HFFc6 (cell line): ENCODE measurements at regions not wholly inside any gene's neighbourhood (a gene's known extent, or its start where the extent isn't known, plus 50 kb on each side); places are given as distances from the start of the nearest gene placed in this dataset.

Source experiments
- DNase-seq: peaks from one replicate; pipeline ENCODE4 v3.0.0-alpha.2; 2018
- H3K27ac Mint-ChIP-seq: 2 replicates; pipeline ENCODE4 v1.8.0; 2020; ENCODE audit warnings: mild to moderate bottlenecking, mixed read lengths
- H3K27me3 Mint-ChIP-seq: 2 replicates; pipeline ENCODE4 v1.8.0; 2021; ENCODE audit warnings: mild to moderate bottlenecking, moderate library complexity, mixed read lengths; ENCODE audit not compliant: insufficient read depth
- H3K36me3 Mint-ChIP-seq: 2 replicates; pipeline ENCODE4 v1.8.0; 2021; ENCODE audit warnings: low read depth, mixed read lengths
- H3K4me1 Mint-ChIP-seq: 2 replicates; pipeline ENCODE4 v1.8.0; 2020; ENCODE audit warnings: low read depth, mixed read lengths
- H3K4me3 Mint-ChIP-seq: 2 replicates; pipeline ENCODE4 v1.8.0; 2020; ENCODE audit warnings: mild to moderate bottlenecking, moderate library complexity, mixed read lengths
- H3K9me3 Mint-ChIP-seq: 2 replicates; pipeline ENCODE4 v1.8.0; 2020; ENCODE audit warnings: mild to moderate bottlenecking, mixed read lengths
- TF ChIP-seq, protein P1 (sequence below): fragments of 200-600 bp; sonication (generic); IDR thresholded peaks from 2 replicates; pipeline ENCODE4 v1.5.0; 2021; ENCODE audit warnings: antibody characterized with exemption, mild to moderate bottlenecking

- Mint-ChIP-seq H3K36me3 (no peaks in the 10 kb centered on the region), H3K27ac (no peak overlapping the region), H3K4me3 (no peak overlapping the region), H3K9me3 (peaks cover 11% of the 10 kb centered on the region), H3K27me3 (peaks cover 48% of the 10 kb centered on the region), H3K4me1 (no peaks in the 10 kb centered on the region)
- TF ChIP-seq, protein P1, sequence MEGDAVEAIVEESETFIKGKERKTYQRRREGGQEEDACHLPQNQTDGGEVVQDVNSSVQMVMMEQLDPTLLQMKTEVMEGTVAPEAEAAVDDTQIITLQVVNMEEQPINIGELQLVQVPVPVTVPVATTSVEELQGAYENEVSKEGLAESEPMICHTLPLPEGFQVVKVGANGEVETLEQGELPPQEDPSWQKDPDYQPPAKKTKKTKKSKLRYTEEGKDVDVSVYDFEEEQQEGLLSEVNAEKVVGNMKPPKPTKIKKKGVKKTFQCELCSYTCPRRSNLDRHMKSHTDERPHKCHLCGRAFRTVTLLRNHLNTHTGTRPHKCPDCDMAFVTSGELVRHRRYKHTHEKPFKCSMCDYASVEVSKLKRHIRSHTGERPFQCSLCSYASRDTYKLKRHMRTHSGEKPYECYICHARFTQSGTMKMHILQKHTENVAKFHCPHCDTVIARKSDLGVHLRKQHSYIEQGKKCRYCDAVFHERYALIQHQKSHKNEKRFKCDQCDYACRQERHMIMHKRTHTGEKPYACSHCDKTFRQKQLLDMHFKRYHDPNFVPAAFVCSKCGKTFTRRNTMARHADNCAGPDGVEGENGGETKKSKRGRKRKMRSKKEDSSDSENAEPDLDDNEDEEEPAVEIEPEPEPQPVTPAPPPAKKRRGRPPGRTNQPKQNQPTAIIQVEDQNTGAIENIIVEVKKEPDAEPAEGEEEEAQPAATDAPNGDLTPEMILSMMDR: peak; percentile 38; the same call in 1 of the 2 replicates
- no peak for DNase-seq
Measured at GRCh38 chr2:71277536-71278103, 50.7 kb upstream of the PAIP2B start.

DNA sequence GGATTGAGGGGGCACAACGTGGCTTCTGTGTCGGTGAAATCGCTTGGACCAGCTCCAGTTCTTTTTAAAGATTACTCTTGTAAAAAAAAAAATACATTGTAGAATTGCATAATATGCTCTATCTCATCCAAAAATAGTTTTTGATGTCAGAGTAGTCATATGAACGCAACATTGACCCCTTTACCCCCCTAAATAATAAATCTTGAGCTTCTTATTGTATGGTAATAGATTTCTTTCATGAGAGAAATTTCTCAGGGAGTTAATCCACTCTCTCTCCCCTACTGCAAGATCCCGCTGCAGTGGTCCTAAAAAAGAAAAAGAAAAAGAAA lies 50.2 kb upstream of the PAIP2B start:
- H3K4me3 Mint-ChIP-seq: no peak overlapping the region
- H3K27ac Mint-ChIP-seq: no peak overlapping the region
- no peaks in the 10 kb centered on the region for H3K36me3 Mint-ChIP-seq
- peaks cover 48% of the 10 kb centered on the region for H3K27me3 Mint-ChIP-seq
- no peaks in the 10 kb centered on the region for H3K4me1 Mint-ChIP-seq
- DNase-seq: no peak
- H3K9me3 Mint-ChIP-seq: peaks cover 11% of the 10 kb centered on the region
- TF ChIP-seq, protein P1: no peak

DNA sequence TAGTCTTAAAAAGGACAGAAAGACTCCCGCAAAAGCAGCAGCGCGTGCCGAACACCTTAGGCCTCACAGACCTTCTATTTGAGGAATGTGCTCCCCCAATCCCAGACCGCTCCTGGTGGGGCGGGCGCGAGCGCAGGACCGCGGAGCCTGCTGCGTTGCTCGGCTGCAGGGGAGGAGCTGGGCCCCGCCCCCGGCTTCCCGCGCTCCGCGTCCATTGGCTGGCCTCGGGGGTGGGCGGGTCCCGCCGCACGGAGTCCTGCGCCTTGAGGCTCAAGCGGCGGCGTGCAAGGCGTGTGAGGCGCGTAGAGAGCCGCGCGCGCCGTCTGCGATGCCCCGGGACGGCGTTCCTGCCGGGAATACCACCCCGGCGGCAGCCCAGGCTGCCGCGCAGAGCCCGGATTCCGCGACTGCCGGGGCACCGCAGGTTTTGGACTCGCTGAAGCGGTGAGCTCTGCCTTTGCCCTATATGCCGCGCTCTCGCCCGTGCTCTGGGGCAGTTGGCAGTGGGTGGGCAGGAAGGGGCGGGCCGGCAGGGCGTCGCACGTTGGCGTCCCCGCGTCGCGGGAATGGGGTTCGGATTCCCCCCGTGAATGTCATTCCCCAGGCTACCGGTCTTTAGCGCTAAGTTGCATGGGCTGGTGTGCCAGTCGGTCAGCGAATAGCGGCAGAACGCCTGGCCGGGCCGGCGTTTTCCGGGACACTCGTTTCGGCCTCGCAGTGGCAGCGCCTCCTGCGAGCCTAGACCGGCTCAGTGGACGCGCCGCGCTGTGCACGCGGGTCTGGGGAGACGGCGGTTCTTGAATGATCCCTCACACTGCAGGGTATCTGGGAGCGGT lies 49.6 kb upstream of the PAIP2B start:
- no peak overlapping the region for H3K27ac Mint-ChIP-seq
- no peaks in the 10 kb centered on the region for H3K36me3 Mint-ChIP-seq
- no peaks in the 10 kb centered on the region for H3K4me1 Mint-ChIP-seq
- H3K4me3 Mint-ChIP-seq: no peak overlapping the region
- peaks cover 11% of the 10 kb centered on the region for H3K9me3 Mint-ChIP-seq
- peaks cover 44% of the 10 kb centered on the region for H3K27me3 Mint-ChIP-seq
- no peak for DNase-seq
- TF ChIP-seq, protein P1: no peak
